ENCODE measurements at regions not wholly inside any gene's neighbourhood (a gene's known extent, or its start where the extent isn't known, plus 50 kb on each side); places are given as distances from the start of the nearest gene placed in this dataset.

GRCh38 chr10:105770524-105771212, 1129.6 kb downstream of the SORCS3 start:
- intact Hi-C loops (cut with micrococcal nuclease), result no loop called here
- Mint-ChIP-seq H3K4me1 (ENCODE audit: low read depth) (no peaks in the 10 kb centered on the region), H3K27ac (no peak overlapping the region), H3K36me3 (ENCODE audit: low read depth) (no peaks in the 10 kb centered on the region), H3K9me3 (no peaks in the 10 kb centered on the region), H3K4me3 (ENCODE audit: low read depth) (no peak overlapping the region), H3K27me3 (ENCODE audit: low read depth) (no peaks in the 10 kb centered on the region)
- DNase-seq (ENCODE audit: low spot score), result no peak

- DNase-seq (ENCODE audit: low spot score), result no peak
- intact Hi-C loops (cut with micrococcal nuclease), result no loop called here
- Mint-ChIP-seq H3K4me3 (ENCODE audit: low read depth) (no peak overlapping the region), H3K36me3 (ENCODE audit: low read depth) (no peaks in the 10 kb centered on the region), H3K27me3 (ENCODE audit: low read depth) (no peaks in the 10 kb centered on the region), H3K27ac (no peak overlapping the region), H3K4me1 (ENCODE audit: low read depth) (no peaks in the 10 kb centered on the region), H3K9me3 (no peaks in the 10 kb centered on the region)
Observed at GRCh38 chr10:105769248-105770184, 1128.4 kb downstream of the SORCS3 start.

- H3K9me3 Mint-ChIP-seq, result no peaks in the 10 kb centered on the region
- no peak overlapping the region for H3K27ac Mint-ChIP-seq
- H3K27me3 Mint-ChIP-seq (ENCODE audit: low read depth), result no peaks in the 10 kb centered on the region
- no peaks in the 10 kb centered on the region for H3K36me3 Mint-ChIP-seq (ENCODE audit: low read depth)
- DNase-seq (ENCODE audit: low spot score), result no peak
- no peaks in the 10 kb centered on the region for H3K4me1 Mint-ChIP-seq (ENCODE audit: low read depth)
- no peak overlapping the region for H3K4me3 Mint-ChIP-seq (ENCODE audit: low read depth)
- intact Hi-C loops (cut with micrococcal nuclease), result no loop called here
Observed at GRCh38 chr10:105763611-105764010, 1122.5 kb downstream of the SORCS3 start.

GRCh38 chr10:105761576-105762260, 1120.6 kb downstream of the SORCS3 start:
- Mint-ChIP-seq H3K36me3 (ENCODE audit: low read depth) (no peaks in the 10 kb centered on the region), H3K4me3 (ENCODE audit: low read depth) (no peak overlapping the region), H3K9me3 (no peaks in the 10 kb centered on the region), H3K27ac (no peak overlapping the region), H3K27me3 (ENCODE audit: low read depth) (no peaks in the 10 kb centered on the region), H3K4me1 (ENCODE audit: low read depth) (no peaks in the 10 kb centered on the region)
- DNase-seq (ENCODE audit: low spot score), result no peak
- intact Hi-C loops (cut with micrococcal nuclease), result no loop called here

GRCh38 chr10:105759669-105760068, 1118.6 kb downstream of the SORCS3 start:
- no peaks in the 10 kb centered on the region for H3K27me3 Mint-ChIP-seq (ENCODE audit: low read depth)
- no peak overlapping the region for H3K27ac Mint-ChIP-seq
- H3K4me1 Mint-ChIP-seq (ENCODE audit: low read depth), result no peaks in the 10 kb centered on the region
- H3K9me3 Mint-ChIP-seq, result no peaks in the 10 kb centered on the region
- H3K36me3 Mint-ChIP-seq (ENCODE audit: low read depth), result no peaks in the 10 kb centered on the region
- no peak for DNase-seq (ENCODE audit: low spot score)
- intact Hi-C loops (cut with micrococcal nuclease), result no loop called here
- no peak overlapping the region for H3K4me3 Mint-ChIP-seq (ENCODE audit: low read depth)

- Mint-ChIP-seq H3K4me3 (ENCODE audit: low read depth) (no peak overlapping the region), H3K27ac (no peak overlapping the region), H3K4me1 (ENCODE audit: low read depth) (no peaks in the 10 kb centered on the region), H3K9me3 (no peaks in the 10 kb centered on the region), H3K27me3 (ENCODE audit: low read depth) (no peaks in the 10 kb centered on the region), H3K36me3 (ENCODE audit: low read depth) (no peaks in the 10 kb centered on the region)
- no peak for DNase-seq (ENCODE audit: low spot score)
- intact Hi-C loops (cut with micrococcal nuclease), result no loop called here
Observed at GRCh38 chr10:105758209-105758998, 1117.3 kb downstream of the SORCS3 start.

GRCh38 chr10:105757302-105757701, 1116.2 kb downstream of the SORCS3 start:
- H3K36me3 Mint-ChIP-seq (ENCODE audit: low read depth), result no peaks in the 10 kb centered on the region

GRCh38 chr10:105756386-105756785, 1115.3 kb downstream of the SORCS3 start:
- no peaks in the 10 kb centered on the region for H3K9me3 Mint-ChIP-seq
- intact Hi-C loops (cut with micrococcal nuclease), result no loop called here
- no peak for DNase-seq (ENCODE audit: low spot score)
- H3K4me3 Mint-ChIP-seq (ENCODE audit: low read depth), result no peak overlapping the region
- H3K27me3 Mint-ChIP-seq (ENCODE audit: low read depth), result no peaks in the 10 kb centered on the region
- no peaks in the 10 kb centered on the region for H3K36me3 Mint-ChIP-seq (ENCODE audit: low read depth)
- no peaks in the 10 kb centered on the region for H3K4me1 Mint-ChIP-seq (ENCODE audit: low read depth)
- H3K27ac Mint-ChIP-seq, result no peak overlapping the region

More at GRCh38 chr10:105757302-105757701, 1116.2 kb downstream of the SORCS3 start:
- intact Hi-C loops (cut with micrococcal nuclease), result no loop called here
- no peak for DNase-seq (ENCODE audit: low spot score)
- H3K9me3 Mint-ChIP-seq, result no peaks in the 10 kb centered on the region
- H3K4me3 Mint-ChIP-seq (ENCODE audit: low read depth), result no peak overlapping the region
- H3K4me1 Mint-ChIP-seq (ENCODE audit: low read depth), result no peaks in the 10 kb centered on the region
- H3K27me3 Mint-ChIP-seq (ENCODE audit: low read depth), result no peaks in the 10 kb centered on the region
- H3K27ac Mint-ChIP-seq, result no peak overlapping the region

- no peaks in the 10 kb centered on the region for H3K4me1 Mint-ChIP-seq (ENCODE audit: low read depth)
- intact Hi-C loops (cut with micrococcal nuclease), result no loop called here
- no peaks in the 10 kb centered on the region for H3K36me3 Mint-ChIP-seq (ENCODE audit: low read depth)
- H3K9me3 Mint-ChIP-seq, result no peaks in the 10 kb centered on the region
- no peaks in the 10 kb centered on the region for H3K27me3 Mint-ChIP-seq (ENCODE audit: low read depth)
- no peak overlapping the region for H3K4me3 Mint-ChIP-seq (ENCODE audit: low read depth)
- DNase-seq (ENCODE audit: low spot score), result no peak
- no peak overlapping the region for H3K27ac Mint-ChIP-seq
Observed at GRCh38 chr10:105751688-105752087, 1110.6 kb downstream of the SORCS3 start.

- H3K36me3 Mint-ChIP-seq (ENCODE audit: low read depth), result no peaks in the 10 kb centered on the region
- H3K27ac Mint-ChIP-seq, result no peak overlapping the region
- H3K27me3 Mint-ChIP-seq (ENCODE audit: low read depth), result no peaks in the 10 kb centered on the region
- no peak for DNase-seq (ENCODE audit: low spot score)
- H3K4me3 Mint-ChIP-seq (ENCODE audit: low read depth), result no peak overlapping the region
- intact Hi-C loops (cut with micrococcal nuclease), result no loop called here
- H3K9me3 Mint-ChIP-seq, result no peaks in the 10 kb centered on the region
- H3K4me1 Mint-ChIP-seq (ENCODE audit: low read depth), result no peaks in the 10 kb centered on the region
Observed at GRCh38 chr10:105745596-105746148, 1104.6 kb downstream of the SORCS3 start.

GRCh38 chr10:105743343-105744056, 1102.4 kb downstream of the SORCS3 start:
- no peaks in the 10 kb centered on the region for H3K4me1 Mint-ChIP-seq (ENCODE audit: low read depth)
- no peak overlapping the region for H3K4me3 Mint-ChIP-seq (ENCODE audit: low read depth)
- DNase-seq (ENCODE audit: low spot score), result no peak
- H3K36me3 Mint-ChIP-seq (ENCODE audit: low read depth), result no peaks in the 10 kb centered on the region
- intact Hi-C loops (cut with micrococcal nuclease), result no loop called here
- H3K27ac Mint-ChIP-seq, result no peak overlapping the region
- no peaks in the 10 kb centered on the region for H3K9me3 Mint-ChIP-seq
- no peaks in the 10 kb centered on the region for H3K27me3 Mint-ChIP-seq (ENCODE audit: low read depth)

GRCh38 chr10:105742923-105743322, 1101.8 kb downstream of the SORCS3 start:
- Mint-ChIP-seq H3K27ac (no peak overlapping the region), H3K4me1 (ENCODE audit: low read depth) (no peaks in the 10 kb centered on the region), H3K36me3 (ENCODE audit: low read depth) (no peaks in the 10 kb centered on the region), H3K9me3 (no peaks in the 10 kb centered on the region), H3K27me3 (ENCODE audit: low read depth) (no peaks in the 10 kb centered on the region), H3K4me3 (ENCODE audit: low read depth) (no peak overlapping the region)
- DNase-seq (ENCODE audit: low spot score), result no peak
- intact Hi-C loops (cut with micrococcal nuclease), result no loop called here
